WTC11 (cell line): ENCODE measurements at regions not wholly inside any gene's neighbourhood (a gene's known extent, or its start where the extent isn't known, plus 50 kb on each side); places are given as distances from the start of the nearest gene placed in this dataset.
"Not testable (repeated sequence)": the region's sequence is repeated elsewhere in the genome, so short reads cannot be mapped to it uniquely, and the experiment has no call there.

ENCODE experiments used
- ATAC-seq: fragments of 200-7000 bp; cut with Tn5 transposase; 2 replicates; pipeline ENCODE4 v1.10.0; 2021; ENCODE audit warnings: mild to moderate bottlenecking, moderate library complexity
- CTCF ChIA-PET: fragments of 300-600 bp; sonication (Branson Sonifier 250); formaldehyde crosslinking; loops from one replicate; lab custom pipeline; 2021; ENCODE audit warnings: antibody characterized with exemption; lab: Charles Lee
- POLR2A ChIA-PET: fragments of 350-600 bp; sonication (Branson Sonifier 250); formaldehyde crosslinking; loops from one replicate; lab custom pipeline; 2021; ENCODE audit warnings: antibody characterized with exemption; lab: Charles Lee
- DNase-seq: peaks from one replicate; pipeline ENCODE4 v3.0.0; 2021; ENCODE audit warnings: low spot score
- H3K27ac Mint-ChIP-seq: 2 replicates; pipeline ENCODE4 v1.8.0; 2021; ENCODE audit warnings: mixed read lengths
- H3K27me3 Mint-ChIP-seq: 2 replicates; pipeline ENCODE4 v1.8.0; 2021; ENCODE audit warnings: low read depth, mild to moderate bottlenecking, moderate library complexity, mixed read lengths
- H3K36me3 Mint-ChIP-seq: 2 replicates; pipeline ENCODE4 v1.8.0; 2021; ENCODE audit warnings: mixed read lengths
- H3K4me1 Mint-ChIP-seq: 2 replicates; pipeline ENCODE4 v1.8.0; 2022; ENCODE audit warnings: mixed read lengths
- H3K4me3 Mint-ChIP-seq: 2 replicates; pipeline ENCODE4 v1.8.0; 2021; ENCODE audit warnings: mild to moderate bottlenecking, moderate library complexity, mixed read lengths
- H3K9me3 Mint-ChIP-seq: 2 replicates; pipeline ENCODE4 v1.8.0; 2021; ENCODE audit warnings: mixed read lengths
- AFF4 ChIP-seq: sonication (generic); formaldehyde crosslinking; IDR thresholded peaks from 2 replicates; pipeline ENCODE4 v1.8.1; 2023; ENCODE audit warnings: mild to moderate bottlenecking, missing genetic modification reagents, borderline replicate concordance
- ATF3 ChIP-seq: sonication (generic); formaldehyde crosslinking; conservative IDR thresholded peaks from 2 replicates; pipeline ENCODE4 v1.8.1; 2022; ENCODE audit warnings: mild to moderate bottlenecking, missing genetic modification reagents
- CDX4 ChIP-seq: fragments of 250-450 bp; sonication (Bioruptor Pico); IDR thresholded peaks from 2 replicates; pipeline ENCODE4 v1.9.0; 2021; ENCODE audit warnings: moderate library complexity, mild to moderate bottlenecking, inconsistent platforms, borderline replicate concordance
- CTCF ChIP-seq: fragments of 200-600 bp; IDR thresholded peaks from 2 replicates; pipeline ENCODE4 v1.8.0; 2022; ENCODE audit warnings: antibody characterized with exemption
- ESRRA ChIP-seq: sonication (generic); formaldehyde crosslinking; IDR thresholded peaks from 2 replicates; pipeline ENCODE4 v1.8.1; 2022; ENCODE audit warnings: mild to moderate bottlenecking, missing genetic modification reagents, borderline replicate concordance
- ETV6 ChIP-seq: sonication (generic); formaldehyde crosslinking; IDR thresholded peaks from 2 replicates; pipeline ENCODE4 v1.8.1; 2022; ENCODE audit warnings: mild to moderate bottlenecking, missing genetic modification reagents
- FOXK1 ChIP-seq: sonication (generic); formaldehyde crosslinking; IDR thresholded peaks from 2 replicates; pipeline ENCODE4 v1.8.0; 2022; ENCODE audit warnings: mild to moderate bottlenecking, moderate library complexity, missing genetic modification reagents
- FOXP1 ChIP-seq: sonication (generic); formaldehyde crosslinking; IDR thresholded peaks from 2 replicates; pipeline ENCODE4 v1.8.0; 2022; ENCODE audit warnings: missing genetic modification reagents, mild to moderate bottlenecking, moderate library complexity, borderline replicate concordance
- FOXP4 ChIP-seq: sonication (generic); formaldehyde crosslinking; IDR thresholded peaks from 2 replicates; pipeline ENCODE4 v1.8.0; 2022; ENCODE audit warnings: mild to moderate bottlenecking, missing genetic modification reagents
- GABPB1 ChIP-seq: sonication (generic); formaldehyde crosslinking; IDR thresholded peaks from 2 replicates; pipeline ENCODE4 v1.8.1; 2023; ENCODE audit warnings: mild to moderate bottlenecking, missing genetic modification reagents
- GRHL2 ChIP-seq: fragments of 250-450 bp; sonication (Bioruptor Pico); IDR thresholded peaks from 2 replicates; pipeline ENCODE4 v1.8.0; 2022; ENCODE audit warnings: mild to moderate bottlenecking, moderate library complexity; ENCODE audit not compliant: insufficient replicate concordance, severe bottlenecking
- HMGA2 ChIP-seq: fragments of 250-450 bp; sonication (Bioruptor Pico); IDR thresholded peaks from 2 replicates; pipeline ENCODE4 v1.4.0; 2021; ENCODE audit warnings: mild to moderate bottlenecking, moderate library complexity
- JAZF1 ChIP-seq: fragments of 250-450 bp; sonication (Bioruptor Pico); IDR thresholded peaks from 2 replicates; pipeline ENCODE4 v1.9.0; 2021; ENCODE audit warnings: moderate library complexity, mild to moderate bottlenecking, inconsistent platforms
- NFYB ChIP-seq: sonication (generic); formaldehyde crosslinking; conservative IDR thresholded peaks from 2 replicates; pipeline ENCODE4 v1.8.0; 2022; ENCODE audit warnings: low read depth, missing genetic modification reagents
- NR1H2 ChIP-seq: sonication (generic); formaldehyde crosslinking; IDR thresholded peaks from 2 replicates; pipeline ENCODE4 v1.9.0; 2021; ENCODE audit warnings: mild to moderate bottlenecking, moderate library complexity, missing genetic modification reagents
- NR2C2 ChIP-seq: sonication (generic); formaldehyde crosslinking; IDR thresholded peaks from 2 replicates; pipeline ENCODE4 v1.8.0; 2022; ENCODE audit warnings: mild to moderate bottlenecking, missing genetic modification reagents
- NR3C1 ChIP-seq: sonication (generic); formaldehyde crosslinking; conservative IDR thresholded peaks from 2 replicates; pipeline ENCODE4 v1.8.1; 2023; ENCODE audit warnings: low read depth, mild to moderate bottlenecking, missing genetic modification reagents
- SMAD3 ChIP-seq: sonication (generic); formaldehyde crosslinking; IDR thresholded peaks from 2 replicates; pipeline ENCODE4 v1.8.0; 2022; ENCODE audit warnings: missing genetic modification reagents, mild to moderate bottlenecking, borderline replicate concordance
- SMAD4 ChIP-seq: sonication (generic); formaldehyde crosslinking; IDR thresholded peaks from 2 replicates; pipeline ENCODE4 v1.8.0; 2022; ENCODE audit warnings: mild to moderate bottlenecking, missing genetic modification reagents
- SOX15 ChIP-seq: fragments of 250-450 bp; sonication (Bioruptor Pico); IDR thresholded peaks from 2 replicates; pipeline ENCODE4 v1.9.0; 2021; ENCODE audit warnings: mild to moderate bottlenecking
- SP1 ChIP-seq: sonication (generic); formaldehyde crosslinking; conservative IDR thresholded peaks from 2 replicates; pipeline ENCODE4 v1.8.1; 2022; ENCODE audit warnings: missing genetic modification reagents
- USF2 ChIP-seq: sonication (generic); formaldehyde crosslinking; IDR thresholded peaks from 2 replicates; pipeline ENCODE4 v1.8.1; 2023; ENCODE audit warnings: mild to moderate bottlenecking, missing genetic modification reagents, moderate library complexity
- ZNF121 ChIP-seq: sonication (generic); formaldehyde crosslinking; IDR thresholded peaks from 2 replicates; pipeline ENCODE4 v1.8.0; 2023; ENCODE audit warnings: missing genetic modification reagents
- ZNF263 ChIP-seq: sonication (generic); formaldehyde crosslinking; IDR thresholded peaks from 2 replicates; pipeline ENCODE4 v1.8.1; 2022; ENCODE audit warnings: low read depth, mild to moderate bottlenecking, moderate library complexity, missing genetic modification reagents

- TF ChIP-seq ETV6 (CRISPR knock-in tag) (no peak), USF2 (CRISPR knock-in tag) (no peak), ZNF263 (CRISPR knock-in tag) (no peak), FOXP4 (no peak), CDX4 (no peak), GABPB1 (no peak), NFYB (CRISPR knock-in tag) (no peak), JAZF1 (CRISPR knock-in tag) (no peak), NR2C2 (no peak), SP1 (no peak), NR1H2 (CRISPR knock-in tag) (no peak), FOXK1 (no peak), HMGA2 (no peak), CTCF (no peak), ESRRA (CRISPR knock-in tag) (no peak), SMAD3 (CRISPR knock-in tag) (no peak)
- Mint-ChIP-seq H3K4me1 (peaks cover 7% of the 10 kb centered on the region), H3K36me3 (no peaks in the 10 kb centered on the region), H3K27me3 (no peaks in the 10 kb centered on the region), H3K9me3 (peaks cover 12% of the 10 kb centered on the region), H3K27ac (no peak overlapping the region), H3K4me3 (no peak overlapping the region)
- CTCF ChIA-PET: interaction anchor here (0.6 to 1.1 kb wide), 2 partner anchors 43 to 140 kb away, joined by 3 to 4 read pairs; no protein-coding TSS in a partner anchor
- peak; percentile 69 for ATAC-seq
- no peak for DNase-seq
- POLR2A ChIA-PET: no interaction called here
These were observed 71.4 kb upstream of the THSD7B start for GRCh38 chr2:136693966-136694365.

GRCh38 chr2:136680079-136680478 is 85.3 kb upstream of the THSD7B start:
- not testable (repeated sequence) for H3K4me1 Mint-ChIP-seq

GRCh38 chr2:136665736-136666135 is 99.6 kb upstream of the THSD7B start:
- no peaks in the 10 kb centered on the region for H3K27me3 Mint-ChIP-seq
- CTCF ChIA-PET: interaction anchor here (0.7 to 1.0 kb wide), 2 partner anchors 71 to 226 kb away, joined by 3 read pairs; no protein-coding TSS in a partner anchor
- H3K4me1 Mint-ChIP-seq: peaks cover 3% of the 10 kb centered on the region
- ATAC-seq (no peak), DNase-seq (no peak)
- POLR2A ChIA-PET: no interaction called here
- H3K4me3 Mint-ChIP-seq: no peak overlapping the region
- no peak overlapping the region for H3K27ac Mint-ChIP-seq
- no peaks in the 10 kb centered on the region for H3K36me3 Mint-ChIP-seq
- peaks cover 13% of the 10 kb centered on the region for H3K9me3 Mint-ChIP-seq
- TF ChIP-seq SMAD4 (no peak), AFF4 (CRISPR knock-in tag) (no peak), ZNF121 (CRISPR knock-in tag) (no peak), FOXK1 (no peak), ATF3 (no peak), SOX15 (CRISPR knock-in tag) (no peak), NR3C1 (CRISPR knock-in tag) (no peak), GRHL2 (CRISPR knock-in tag) (no peak), FOXP1 (CRISPR knock-in tag) (no peak)

More at GRCh38 chr2:136680079-136680478, 85.3 kb upstream of the THSD7B start:
- DNase-seq, CTCF ChIA-PET, ATAC-seq, H3K4me3 Mint-ChIP-seq, POLR2A ChIA-PET, H3K27ac Mint-ChIP-seq, H3K27me3 Mint-ChIP-seq, H3K36me3 Mint-ChIP-seq: not testable (repeated sequence)
- peaks cover 27% of the 10 kb centered on the region for H3K9me3 Mint-ChIP-seq
